ENCODE measurements at regions not wholly inside any gene's neighbourhood (a gene's known extent, or its start where the extent isn't known, plus 50 kb on each side); places are given as distances from the start of the nearest gene placed in this dataset.
"Not testable (repeated sequence)": the region's sequence is repeated elsewhere in the genome, so short reads cannot be mapped to it uniquely, and the experiment has no call there.

DNA sequence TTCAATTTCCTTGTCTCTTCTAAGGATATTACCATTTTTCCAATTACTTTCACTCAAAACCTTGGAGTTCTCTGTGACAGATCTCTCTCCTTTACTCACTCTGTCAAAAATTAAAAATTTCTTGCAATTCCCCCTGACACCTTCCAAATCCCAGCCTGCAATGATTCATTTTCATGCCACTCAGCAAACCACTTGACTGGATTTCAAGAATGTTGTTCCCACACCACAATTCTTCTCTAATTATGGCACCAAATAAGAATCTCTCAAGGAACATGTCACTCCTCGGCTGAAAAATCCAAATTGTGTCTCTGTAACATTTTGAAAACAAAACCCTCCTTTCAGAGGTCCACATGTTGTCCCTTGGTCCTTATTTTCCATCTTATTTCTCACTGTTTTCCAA, 438.9 kb upstream of the ZP4 start:
- Histone ChIP-seq H3K4me3 (ENCODE audit: low read depth, low read length) (no peak overlapping the region), H3K27me3 (no peaks in the 10 kb centered on the region), H3K4me1 (no peaks in the 10 kb centered on the region; the same call in 1 of the 2 replicates), H3K9me3 (no peaks in the 10 kb centered on the region), H3K36me3 (no peaks in the 10 kb centered on the region)
- DNase-seq, result no peak
- TF ChIP-seq CTCF (IDR thresholded peaks at IDR 0.05; ENCODE audit: low read depth, low read length), result no peak

DNA sequence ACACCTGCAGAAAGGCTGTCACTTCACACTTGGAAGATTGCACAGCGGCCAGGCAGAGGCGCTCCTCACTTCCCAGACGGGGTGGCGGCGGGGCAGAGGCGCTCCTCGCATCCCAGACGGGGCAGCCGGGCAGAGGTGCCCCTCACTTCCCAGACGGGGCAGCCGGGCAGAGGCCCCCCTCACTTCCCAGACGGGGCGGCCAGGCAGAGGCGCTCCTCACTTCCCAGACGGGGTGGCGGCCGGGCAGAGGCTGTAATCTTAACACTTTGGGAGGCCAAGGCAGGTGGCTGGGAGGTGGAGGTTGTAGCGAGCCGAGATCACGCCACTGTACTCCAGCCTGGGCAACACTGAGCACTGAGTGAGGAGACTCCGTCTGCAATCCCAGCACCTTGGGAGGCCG, 436.3 kb upstream of the ZP4 start:
- not testable (repeated sequence) for H3K27me3 ChIP-seq; H3K4me1 ChIP-seq; H3K4me3 ChIP-seq (ENCODE audit: low read depth, low read length); DNase-seq; H3K36me3 ChIP-seq; H3K9me3 ChIP-seq

DNA sequence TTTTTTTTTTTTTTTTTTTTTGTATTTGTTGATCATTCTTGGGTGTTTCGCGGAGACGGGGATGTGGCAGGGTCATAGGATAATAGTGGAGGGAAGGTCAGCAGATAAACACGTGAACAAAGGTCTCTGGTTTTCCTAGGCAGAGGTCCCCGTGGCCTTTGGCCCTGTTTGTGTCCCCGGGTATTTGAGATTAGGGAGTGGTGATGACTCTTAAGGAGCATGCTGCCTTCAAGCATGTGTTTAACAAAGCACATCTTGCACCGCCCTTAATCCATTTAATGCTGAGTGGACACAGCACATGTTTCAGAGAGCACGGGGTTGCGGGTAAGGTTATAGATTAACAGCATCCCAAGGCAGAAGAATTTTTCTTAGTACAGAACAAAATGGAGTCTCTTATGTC, 435.8 kb upstream of the ZP4 start:
- not testable (repeated sequence) for H3K4me1 ChIP-seq; H3K9me3 ChIP-seq; H3K27me3 ChIP-seq; DNase-seq; H3K36me3 ChIP-seq; H3K4me3 ChIP-seq (ENCODE audit: low read depth, low read length)

- no peaks in the 10 kb centered on the region for H3K4me1 ChIP-seq
- H3K4me3 ChIP-seq (ENCODE audit: low read depth, low read length), result no peak overlapping the region
- no peaks in the 10 kb centered on the region for H3K27me3 ChIP-seq
- no peak for DNase-seq
- no peaks in the 10 kb centered on the region for H3K36me3 ChIP-seq
- no peak for TF ChIP-seq CTCF (IDR thresholded peaks at IDR 0.05; ENCODE audit: low read depth, low read length)
- H3K9me3 ChIP-seq, result no peaks in the 10 kb centered on the region
These were observed 433.6 kb upstream of the ZP4 start for GRCh38 chr1:238324211-238324864.

- TF ChIP-seq CTCF (IDR thresholded peaks at IDR 0.05; ENCODE audit: low read depth, low read length), result no peak
- H3K4me1 ChIP-seq, result no peaks in the 10 kb centered on the region
- no peaks in the 10 kb centered on the region for H3K36me3 ChIP-seq
- H3K9me3 ChIP-seq, result no peaks in the 10 kb centered on the region
- no peaks in the 10 kb centered on the region for H3K27me3 ChIP-seq
- DNase-seq, result no peak
- H3K4me3 ChIP-seq (ENCODE audit: low read depth, low read length), result no peak overlapping the region
These were observed 432.8 kb upstream of the ZP4 start for GRCh38 chr1:238323490-238323889.

DNA sequence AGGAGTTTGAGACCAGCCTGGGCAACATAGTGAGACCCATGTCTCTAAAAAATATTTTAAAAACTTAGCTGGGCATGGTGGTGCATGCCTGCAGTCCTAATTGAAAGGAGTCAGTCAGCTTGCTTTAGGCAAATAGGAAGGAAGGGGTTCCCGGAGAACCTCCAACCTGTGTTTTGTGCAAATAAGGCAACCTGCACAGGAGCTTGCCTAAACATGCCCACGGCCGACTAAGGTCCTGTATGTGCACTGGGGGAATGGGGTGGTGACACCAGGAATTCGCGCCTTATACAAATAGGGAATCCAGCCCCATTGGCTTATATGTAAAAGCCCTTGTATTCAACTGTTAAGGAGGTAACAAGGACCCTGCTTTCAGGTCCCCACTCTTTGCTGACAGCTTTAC, 429.2 kb upstream of the ZP4 start:
- no peak for DNase-seq
- H3K4me3 ChIP-seq (ENCODE audit: low read depth, low read length), result no peak overlapping the region
- no peaks in the 10 kb centered on the region; the same call in 1 of the 2 replicates for H3K9me3 ChIP-seq
- H3K36me3 ChIP-seq, result no peaks in the 10 kb centered on the region
- no peaks in the 10 kb centered on the region; the same call in none of the 2 replicates for H3K4me1 ChIP-seq
- TF ChIP-seq CTCF (IDR thresholded peaks at IDR 0.05; ENCODE audit: low read depth, low read length), result no peak
- H3K27me3 ChIP-seq, result no peaks in the 10 kb centered on the region

DNA sequence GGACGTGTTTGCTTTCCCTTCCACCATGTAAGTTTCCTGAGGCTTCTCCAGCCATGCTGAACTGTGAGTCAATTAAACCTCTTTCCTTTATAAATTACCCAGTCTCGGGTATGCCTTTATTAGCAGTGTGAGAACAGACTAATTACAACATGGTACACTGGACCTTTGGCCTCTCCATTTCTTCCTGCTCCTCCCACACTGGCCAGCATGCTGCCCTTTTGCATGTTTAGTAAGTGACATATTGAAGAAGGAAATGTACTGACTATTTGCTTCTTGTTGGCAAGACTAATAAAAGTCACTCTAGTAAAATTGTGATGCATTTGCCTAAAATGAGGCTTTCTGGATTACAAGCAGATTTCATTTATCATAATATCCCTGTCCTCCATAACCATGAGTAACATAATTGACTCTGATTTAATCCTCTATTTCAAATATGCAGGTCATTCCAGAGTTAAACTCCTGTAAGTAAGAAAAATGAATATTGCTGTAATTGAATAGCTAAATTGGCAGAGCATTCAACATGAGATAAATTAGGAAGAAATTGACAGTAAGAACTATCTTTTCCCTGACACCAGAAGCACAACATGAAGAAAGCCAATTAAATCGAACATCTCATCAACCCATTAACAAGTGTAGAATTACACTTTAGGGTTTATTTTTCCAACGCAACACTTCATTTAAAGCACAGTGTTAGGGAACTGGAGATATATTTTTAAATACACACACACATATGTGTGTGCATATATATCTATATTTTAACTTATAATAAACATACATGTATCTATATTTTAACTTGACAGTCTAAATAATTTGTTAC, 427.8 kb upstream of the ZP4 start:
- no peaks in the 10 kb centered on the region; the same call in none of the 2 replicates for H3K4me1 ChIP-seq
- DNase-seq, result no peak
- TF ChIP-seq CTCF (IDR thresholded peaks at IDR 0.05; ENCODE audit: low read depth, low read length), result no peak
- H3K9me3 ChIP-seq, result no peaks in the 10 kb centered on the region; the same call in 1 of the 2 replicates
- no peaks in the 10 kb centered on the region for H3K27me3 ChIP-seq
- no peaks in the 10 kb centered on the region for H3K36me3 ChIP-seq
- no peak overlapping the region for H3K4me3 ChIP-seq (ENCODE audit: low read depth, low read length)

Data from BE2C (cell line).